Endothelial cell (in vitro differentiated cells): ENCODE measurements at regions not wholly inside any gene's neighbourhood (a gene's known extent, or its start where the extent isn't known, plus 50 kb on each side); places are given as distances from the start of the nearest gene placed in this dataset.

Experiments used
- DNase-seq: peaks from one replicate; pipeline ENCODE4 v3.0.0; 2021; ENCODE audit warnings: low spot score
- H3K27ac Mint-ChIP-seq: one replicate; pipeline ENCODE4 v1.8.0; 2021; ENCODE audit warnings: mixed read lengths, inconsistent platforms; ENCODE audit not compliant: unreplicated experiment
- H3K27me3 Mint-ChIP-seq: one replicate; pipeline ENCODE4 v1.8.0; 2021; ENCODE audit warnings: mild to moderate bottlenecking, moderate library complexity, mixed read lengths, inconsistent platforms; ENCODE audit not compliant: unreplicated experiment
- H3K36me3 Mint-ChIP-seq: one replicate; pipeline ENCODE4 v1.8.0; 2021; ENCODE audit warnings: mild to moderate bottlenecking, low read depth, mixed read lengths, inconsistent platforms; ENCODE audit not compliant: unreplicated experiment
- H3K4me1 Mint-ChIP-seq: one replicate; pipeline ENCODE4 v1.8.0; 2021; ENCODE audit warnings: mild to moderate bottlenecking, mixed read lengths, inconsistent platforms; ENCODE audit not compliant: unreplicated experiment
- H3K4me3 Mint-ChIP-seq: one replicate; pipeline ENCODE4 v1.8.0; 2021; ENCODE audit warnings: mild to moderate bottlenecking, mixed read lengths, inconsistent platforms; ENCODE audit not compliant: unreplicated experiment
- H3K9me3 Mint-ChIP-seq: one replicate; pipeline ENCODE4 v1.8.0; 2021; ENCODE audit warnings: mixed read lengths, inconsistent platforms; ENCODE audit not compliant: unreplicated experiment
- CTCF ChIP-seq: fragments of 200-600 bp; sonication (generic); IDR thresholded peaks from one replicate; pipeline ENCODE4 v1.5.0; 2021; ENCODE audit warnings: antibody characterized with exemption; ENCODE audit not compliant: unreplicated experiment

GRCh38 chr13:31081316-31081715 lies 80.4 kb downstream of the HSPH1 start:
- no peak overlapping the region for H3K4me3 Mint-ChIP-seq
- H3K27me3 Mint-ChIP-seq: no peaks in the 10 kb centered on the region
- H3K9me3 Mint-ChIP-seq: no peaks in the 10 kb centered on the region
- no peaks in the 10 kb centered on the region for H3K36me3 Mint-ChIP-seq
- H3K4me1 Mint-ChIP-seq: no peaks in the 10 kb centered on the region
- DNase-seq: no peak
- H3K27ac Mint-ChIP-seq: no peak overlapping the region
- no peak for TF ChIP-seq CTCF

- Mint-ChIP-seq H3K36me3 (no peaks in the 10 kb centered on the region), H3K9me3 (no peaks in the 10 kb centered on the region), H3K27ac (no peak overlapping the region), H3K4me3 (no peak overlapping the region), H3K27me3 (no peaks in the 10 kb centered on the region), H3K4me1 (no peaks in the 10 kb centered on the region)
- no peak for TF ChIP-seq CTCF
- no peak for DNase-seq
Observed at GRCh38 chr13:31074756-31075155, 86.9 kb downstream of the HSPH1 start.

- DNase-seq: no peak
Observed at GRCh38 chr13:31073859-31074718, 87.6 kb downstream of the HSPH1 start.

GRCh38 chr13:31072041-31072440 lies 89.7 kb downstream of the HSPH1 start:
- H3K4me1 Mint-ChIP-seq: no peaks in the 10 kb centered on the region
- DNase-seq: no peak
- no peak overlapping the region for H3K27ac Mint-ChIP-seq
- H3K36me3 Mint-ChIP-seq: no peaks in the 10 kb centered on the region
- H3K9me3 Mint-ChIP-seq: no peaks in the 10 kb centered on the region
- no peak overlapping the region for H3K4me3 Mint-ChIP-seq
- no peaks in the 10 kb centered on the region for H3K27me3 Mint-ChIP-seq
- TF ChIP-seq CTCF: no peak

More at GRCh38 chr13:31073859-31074718, 87.6 kb downstream of the HSPH1 start:
- Mint-ChIP-seq H3K4me1 (no peaks in the 10 kb centered on the region), H3K36me3 (no peaks in the 10 kb centered on the region), H3K4me3 (no peak overlapping the region), H3K9me3 (no peaks in the 10 kb centered on the region), H3K27me3 (no peaks in the 10 kb centered on the region), H3K27ac (no peak overlapping the region)
- no peak for TF ChIP-seq CTCF

- Mint-ChIP-seq H3K9me3 (no peaks in the 10 kb centered on the region), H3K4me1 (no peaks in the 10 kb centered on the region), H3K27ac (no peak overlapping the region), H3K36me3 (no peaks in the 10 kb centered on the region), H3K4me3 (no peak overlapping the region), H3K27me3 (no peaks in the 10 kb centered on the region)
- TF ChIP-seq CTCF: no peak
- DNase-seq: no peak
Observed at GRCh38 chr13:31069808-31070534, 91.7 kb downstream of the HSPH1 start.
